ENCODE measurements at regions not wholly inside any gene's neighbourhood (a gene's known extent, or its start where the extent isn't known, plus 50 kb on each side); places are given as distances from the start of the nearest gene placed in this dataset.

- DNase-seq, result no peak
Observed at GRCh38 chr7:106196460-106197021, 84.4 kb upstream of the SYPL1 start.

GRCh38 chr7:106193661-106194060, 81.5 kb upstream of the SYPL1 start:
- DNase-seq, result no peak

- no peak for DNase-seq
Observed at GRCh38 chr7:106190589-106191330, 78.6 kb upstream of the SYPL1 start.

- no peak for DNase-seq
Observed at GRCh38 chr7:106187613-106188350, 75.7 kb upstream of the SYPL1 start.

GRCh38 chr7:106185719-106186118, 73.6 kb upstream of the SYPL1 start:
- DNase-seq, result no peak

- no peak for DNase-seq
Observed at GRCh38 chr7:106183952-106184351, 71.8 kb upstream of the SYPL1 start.

GRCh38 chr7:106182904-106183303, 70.8 kb upstream of the SYPL1 start:
- DNase-seq, result no peak

- DNase-seq, result no peak
Observed at GRCh38 chr7:106181658-106182265, 69.7 kb upstream of the SYPL1 start.

- no peak for DNase-seq
Observed at GRCh38 chr7:106180721-106181120, 68.6 kb upstream of the SYPL1 start.

GRCh38 chr7:106179256-106179655, 67.1 kb upstream of the SYPL1 start:
- no peak for DNase-seq

GRCh38 chr7:106178593-106179134, 66.6 kb upstream of the SYPL1 start:
- DNase-seq, result no peak

GRCh38 chr7:106177738-106178592, 65.9 kb upstream of the SYPL1 start:
- DNase-seq, result no peak

GRCh38 chr7:106177300-106177690, 65.2 kb upstream of the SYPL1 start:
- DNase-seq, result no peak

- no peak for DNase-seq
Observed at GRCh38 chr7:106176414-106177299, 64.5 kb upstream of the SYPL1 start.

GRCh38 chr7:106175507-106175906, 63.4 kb upstream of the SYPL1 start:
- no peak for DNase-seq

GRCh38 chr7:106170651-106171050, 58.5 kb upstream of the SYPL1 start:
- no peak for DNase-seq

- DNase-seq, result no peak
Observed at GRCh38 chr7:106169821-106170610, 57.9 kb upstream of the SYPL1 start.

GRCh38 chr7:106167439-106168136, 55.5 kb upstream of the SYPL1 start:
- DNase-seq, result no peak

- DNase-seq, result peak; percentile 53
Observed at GRCh38 chr7:106166651-106167342, 54.7 kb upstream of the SYPL1 start.

Data from NCI-H187 treated with DMSO at 0.1 percent for 48 hours (cell line).